Astrocyte (in vitro differentiated cells and primary cell): ENCODE measurements at regions not wholly inside any gene's neighbourhood (a gene's known extent, or its start where the extent isn't known, plus 50 kb on each side); places are given as distances from the start of the nearest gene placed in this dataset.
"Not testable (repeated sequence)": the region's sequence is repeated elsewhere in the genome, so short reads cannot be mapped to it uniquely, and the experiment has no call there.

Source experiments
- EZH2 ChIP-seq: IDR thresholded peaks from 2 replicates; pipeline ENCODE4 v1.6.1; 2012; ENCODE audit warnings: mild to moderate bottlenecking, low read length, inconsistent platforms; ENCODE audit not compliant: insufficient read depth
- TF ChIP-seq, protein P1 (sequence below): IDR thresholded peaks from 2 replicates; pipeline ENCODE4 v1.5.1; 2011; ENCODE audit warnings: low read depth, mild to moderate bottlenecking, inconsistent platforms, low read length, moderate library complexity; ENCODE audit not compliant: insufficient read depth

DNA sequence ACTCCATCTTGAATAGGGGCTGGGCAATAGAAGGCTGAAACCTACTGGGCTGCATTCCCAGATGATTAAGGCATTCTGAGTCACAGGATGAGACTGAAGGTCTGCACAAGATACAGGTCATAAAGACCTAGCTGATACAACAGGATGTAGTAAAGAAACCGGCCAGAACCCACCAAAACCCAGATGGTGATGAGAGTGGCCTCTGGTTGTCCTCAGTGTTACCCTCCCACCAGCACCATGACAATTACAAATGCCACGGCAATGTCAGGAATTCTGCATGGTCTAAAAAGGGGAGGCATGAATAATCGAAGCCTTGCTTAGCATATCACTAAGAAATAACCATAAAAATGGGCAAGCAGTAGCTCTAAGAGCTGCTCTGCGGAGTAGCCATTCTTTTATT lies 197.0 kb upstream of the USP9Y start:
- TF ChIP-seq, protein P1, sequence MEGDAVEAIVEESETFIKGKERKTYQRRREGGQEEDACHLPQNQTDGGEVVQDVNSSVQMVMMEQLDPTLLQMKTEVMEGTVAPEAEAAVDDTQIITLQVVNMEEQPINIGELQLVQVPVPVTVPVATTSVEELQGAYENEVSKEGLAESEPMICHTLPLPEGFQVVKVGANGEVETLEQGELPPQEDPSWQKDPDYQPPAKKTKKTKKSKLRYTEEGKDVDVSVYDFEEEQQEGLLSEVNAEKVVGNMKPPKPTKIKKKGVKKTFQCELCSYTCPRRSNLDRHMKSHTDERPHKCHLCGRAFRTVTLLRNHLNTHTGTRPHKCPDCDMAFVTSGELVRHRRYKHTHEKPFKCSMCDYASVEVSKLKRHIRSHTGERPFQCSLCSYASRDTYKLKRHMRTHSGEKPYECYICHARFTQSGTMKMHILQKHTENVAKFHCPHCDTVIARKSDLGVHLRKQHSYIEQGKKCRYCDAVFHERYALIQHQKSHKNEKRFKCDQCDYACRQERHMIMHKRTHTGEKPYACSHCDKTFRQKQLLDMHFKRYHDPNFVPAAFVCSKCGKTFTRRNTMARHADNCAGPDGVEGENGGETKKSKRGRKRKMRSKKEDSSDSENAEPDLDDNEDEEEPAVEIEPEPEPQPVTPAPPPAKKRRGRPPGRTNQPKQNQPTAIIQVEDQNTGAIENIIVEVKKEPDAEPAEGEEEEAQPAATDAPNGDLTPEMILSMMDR, result not testable (repeated sequence)
- TF ChIP-seq EZH2, result not testable (repeated sequence)
